ENCODE measurements at regions not wholly inside any gene's neighbourhood (a gene's known extent, or its start where the extent isn't known, plus 50 kb on each side); places are given as distances from the start of the nearest gene placed in this dataset.

GRCh38 chr18:33983126-33983525 is 241.6 kb downstream of the NOL4 start:
- no TSS peak for BruUV-seq (replicated peaks)
- ChIA-PET POLR2A (no interaction called here), CTCF (no interaction called here)
- Histone ChIP-seq H3K4me3 (replicated peaks in 1 of 3; ENCODE audit: insufficient read depth in 1 of 3, low read depth in 1 of 3, low read length in 3 of 3) (no peak overlapping the region), H3K27ac (ENCODE audit: insufficient read depth, low read depth, low read length) (no peak overlapping the region), H3K36me3 (ENCODE audit: control insufficient read depth in 2 of 2, extremely low read depth in 1 of 2, insufficient read depth in 2 of 2, low read length in 2 of 2) (no peaks in the 10 kb centered on the region), H3K27me3 (ENCODE audit: control insufficient read depth in 2 of 2, insufficient read depth in 2 of 2, low read length in 2 of 2) (no peaks in the 10 kb centered on the region), H4K20me1 (replicated peaks; ENCODE audit: control insufficient read depth, extremely low read depth, insufficient read depth, low read length) (no peaks in the 10 kb centered on the region), H3K9me3 (replicated peaks; ENCODE audit: control insufficient read depth, insufficient read depth, low read length) (no peaks in the 10 kb centered on the region), H3K9ac (replicated peaks; ENCODE audit: extremely low read depth, insufficient read depth, low read length) (no peak overlapping the region), H3K4me1 (ENCODE audit: control insufficient read depth, extremely low read depth, insufficient read depth, low read length) (no peaks in the 10 kb centered on the region), H3K9me1 (replicated peaks; ENCODE audit: control insufficient read depth, extremely low read depth, insufficient read depth, low read length) (no peaks in the 10 kb centered on the region), H3K79me2 (ENCODE audit: control insufficient read depth, insufficient read depth, low read length) (no peaks in the 10 kb centered on the region), H3K4me2 (ENCODE audit: insufficient read depth, low read length) (no peak overlapping the region), H2AFZ (ENCODE audit: low read depth, low read length) (no peak overlapping the region)
- TF ChIP-seq POLR2AphosphoS5 (IDR thresholded peaks at IDR 0.05; ENCODE audit: insufficient read depth, low read depth, low read length) (no peak), MYC (IDR thresholded peaks at IDR 0.05; ENCODE audit: low read depth, low read length) (no peak), MAX (IDR thresholded peaks at IDR 0.05; ENCODE audit: insufficient read depth, insufficient read length) (no peak), CTCF (IDR thresholded peaks at IDR 0.05; ENCODE audit: extremely low read depth in 1 of 2, insufficient read depth in 1 of 2, low read depth in 1 of 2, low read length in 2 of 2) (no peak), EZH2 (IDR thresholded peaks at IDR 0.05; ENCODE audit: borderline replicate concordance, low read depth, low read length, severe bottlenecking) (no peak), FOS (IDR thresholded peaks at IDR 0.05; ENCODE audit: borderline replicate concordance, insufficient read depth, low read length) (no peak), POLR2A (IDR thresholded peaks at IDR 0.05; ENCODE audit: low read depth, low read length) (no peak), JUN (IDR thresholded peaks at IDR 0.05; ENCODE audit: borderline replicate concordance, insufficient read depth, insufficient read length, low read depth) (no peak), GATA2 (IDR thresholded peaks at IDR 0.05; ENCODE audit: insufficient read depth, insufficient read length, low read depth, low read length) (no peak)
- FAIRE-seq = no peak
- intact Hi-C loops (cut with micrococcal nuclease) (no loop called here), dilution Hi-C loops (cut with MboI; ENCODE audit: extremely low pct_ligation_motif_present, low sequenced_read_pairs) (no loop called here)
- no peak for DNase-seq (ENCODE audit: low read depth, low spot score)

Measured in endothelial cell of umbilical vein (primary cell).